Panc1 (cell line): ENCODE measurements at regions not wholly inside any gene's neighbourhood (a gene's known extent, or its start where the extent isn't known, plus 50 kb on each side); places are given as distances from the start of the nearest gene placed in this dataset.

Experiments used
- ATAC-seq: fragments of 200-7000 bp; cut with Tn5 transposase; 2 replicates; pipeline ENCODE4 v1.9.1; 2020; ENCODE audit warnings: mild to moderate bottlenecking, moderate library complexity
- BruUV-seq: library from RNA; stranded (reverse); fragments of 400-500 nt; replicated peaks from 2 replicates; lab custom pipeline; 2021; lab: Mats Ljungman, UMichigan
- CTCF ChIA-PET: fragments of 300-600 bp; sonication (Branson Sonifier 250); formaldehyde crosslinking; loops from one replicate; lab custom pipeline; 2022; ENCODE audit warnings: antibody characterized with exemption; lab: Charles Lee
- POLR2A ChIA-PET: fragments of 300-600 bp; sonication (Branson Sonifier 250); formaldehyde crosslinking; loops from one replicate; lab custom pipeline; 2022; ENCODE audit warnings: antibody characterized with exemption; lab: Charles Lee
- DNase-seq: peaks from one replicate; pipeline ENCODE4 v3.0.0-alpha.2; 2010; ENCODE audit warnings: low read depth, low spot score
- H3K27ac ChIP-seq: 2 replicates; pipeline ENCODE4 v1.5.1; 2011; ENCODE audit warnings: mild to moderate bottlenecking, low read length, inconsistent platforms
- H3K27me3 ChIP-seq: fragments of 200-500 bp; sonication (Bioruptor generic); 2 replicates; pipeline ENCODE4 v1.6.0; 2014; ENCODE audit warnings: low read length, inconsistent platforms; ENCODE audit not compliant: control insufficient read depth, insufficient read depth
- H3K36me3 ChIP-seq: fragments of 200-500 bp; sonication (Bioruptor generic); 2 replicates; pipeline ENCODE4 v1.5.1; 2014; ENCODE audit warnings: inconsistent platforms, mild to moderate bottlenecking, low read length, moderate library complexity; ENCODE audit not compliant: control insufficient read depth, insufficient read depth
- H3K4me1 ChIP-seq: 2 replicates; pipeline ENCODE4 v1.5.1; 2011; ENCODE audit warnings: inconsistent platforms, mild to moderate bottlenecking, low read length, moderate library complexity; ENCODE audit not compliant: control insufficient read depth, insufficient read depth
- H3K4me3 ChIP-seq, 2 experiments: 2 replicates each; pipeline ENCODE4 v1.5.1; 2011 to 2012; ENCODE audit warnings: low read depth in 2 of 2, low read length in 2 of 2, mild to moderate bottlenecking in 2 of 2, inconsistent platforms in 1 of 2, moderate library complexity in 1 of 2
- H3K9me3 ChIP-seq: fragments of 200-500 bp; sonication (Bioruptor generic); 2 replicates; pipeline ENCODE4 v1.5.1; 2014; ENCODE audit warnings: low read depth, mild to moderate bottlenecking, inconsistent platforms, low read length, moderate library complexity; ENCODE audit not compliant: control insufficient read depth, insufficient read depth
- POLR2AphosphoS5 ChIP-seq: IDR thresholded peaks from 2 replicates; pipeline ENCODE4 v1.6.1; 2012; ENCODE audit warnings: mild to moderate bottlenecking, low read depth, low read length, moderate library complexity
- SIN3A ChIP-seq: IDR thresholded peaks from 2 replicates; pipeline ENCODE4 v1.6.1; 2012; ENCODE audit warnings: low read depth, mild to moderate bottlenecking, low read length, moderate library complexity, borderline replicate concordance; ENCODE audit not compliant: insufficient read depth
- TCF7L2 ChIP-seq: IDR thresholded peaks from 2 replicates; pipeline ENCODE4 v1.6.1; 2011; ENCODE audit warnings: mild to moderate bottlenecking, low read depth, low read length, inconsistent platforms
- in situ Hi-C: cut with HindIII; loops from 2 replicates; pipeline ENCODE4 v1.10.0; 2016; ENCODE audit warnings: low sequenced_read_pairs, low pct_unique_long_range_greater_than_20kb
- intact Hi-C: fragments of 100-400 bp; cut with micrococcal nuclease; formaldehyde crosslinking; loops from one replicate; pipeline ENCODE4 v1.10.0; 2022; ENCODE audit not compliant: unreplicated experiment
- TF ChIP-seq, protein P1 (sequence below), 2 experiments: IDR thresholded peaks; 2 replicates each; pipeline ENCODE4 v1.6.1; 2011 to 2012; ENCODE audit warnings: low read depth in 2 of 2, control low read depth in 1 of 2, low read length in 1 of 2, mild to moderate bottlenecking in 1 of 2, moderate library complexity in 1 of 2; ENCODE audit not compliant: insufficient read depth in 1 of 2
- TF ChIP-seq, protein P2 (sequence below): fragments of 450-650 bp; IDR thresholded peaks from 2 replicates; pipeline ENCODE4 v1.5.1; 2017; ENCODE audit warnings: mild to moderate bottlenecking

DNA sequence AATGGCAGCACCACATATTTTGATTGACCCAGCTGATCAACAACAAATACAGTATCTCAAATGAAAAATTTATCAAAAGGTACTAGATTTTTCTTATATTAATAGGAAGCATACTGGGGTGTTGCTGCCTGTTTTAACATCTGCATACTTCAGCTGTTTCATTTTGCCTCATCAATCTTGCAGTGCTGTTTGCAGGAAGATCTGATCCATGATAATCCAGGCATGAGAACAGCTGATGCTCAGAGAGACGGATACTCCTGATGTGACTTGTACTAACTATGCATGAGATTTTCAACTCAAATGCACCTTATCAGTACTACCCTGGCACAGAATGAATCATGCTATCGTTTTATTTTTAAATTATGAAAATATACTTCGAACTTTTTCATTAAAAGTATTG lies 2136.8 kb downstream of the PCDH9 start:
- BruUV-seq: no TSS peak
- intact Hi-C loops (no loop called here), in situ Hi-C loops (no loop called here)
- no peak overlapping the region for H3K4me3 ChIP-seq
- DNase-seq (no peak), ATAC-seq (no peak)
- no peak overlapping the region for H3K27ac ChIP-seq
- H3K27me3 ChIP-seq: no peaks in the 10 kb centered on the region
- POLR2A ChIA-PET: no interaction called here
- CTCF ChIA-PET: no interaction called here
- TF ChIP-seq, protein P1, sequence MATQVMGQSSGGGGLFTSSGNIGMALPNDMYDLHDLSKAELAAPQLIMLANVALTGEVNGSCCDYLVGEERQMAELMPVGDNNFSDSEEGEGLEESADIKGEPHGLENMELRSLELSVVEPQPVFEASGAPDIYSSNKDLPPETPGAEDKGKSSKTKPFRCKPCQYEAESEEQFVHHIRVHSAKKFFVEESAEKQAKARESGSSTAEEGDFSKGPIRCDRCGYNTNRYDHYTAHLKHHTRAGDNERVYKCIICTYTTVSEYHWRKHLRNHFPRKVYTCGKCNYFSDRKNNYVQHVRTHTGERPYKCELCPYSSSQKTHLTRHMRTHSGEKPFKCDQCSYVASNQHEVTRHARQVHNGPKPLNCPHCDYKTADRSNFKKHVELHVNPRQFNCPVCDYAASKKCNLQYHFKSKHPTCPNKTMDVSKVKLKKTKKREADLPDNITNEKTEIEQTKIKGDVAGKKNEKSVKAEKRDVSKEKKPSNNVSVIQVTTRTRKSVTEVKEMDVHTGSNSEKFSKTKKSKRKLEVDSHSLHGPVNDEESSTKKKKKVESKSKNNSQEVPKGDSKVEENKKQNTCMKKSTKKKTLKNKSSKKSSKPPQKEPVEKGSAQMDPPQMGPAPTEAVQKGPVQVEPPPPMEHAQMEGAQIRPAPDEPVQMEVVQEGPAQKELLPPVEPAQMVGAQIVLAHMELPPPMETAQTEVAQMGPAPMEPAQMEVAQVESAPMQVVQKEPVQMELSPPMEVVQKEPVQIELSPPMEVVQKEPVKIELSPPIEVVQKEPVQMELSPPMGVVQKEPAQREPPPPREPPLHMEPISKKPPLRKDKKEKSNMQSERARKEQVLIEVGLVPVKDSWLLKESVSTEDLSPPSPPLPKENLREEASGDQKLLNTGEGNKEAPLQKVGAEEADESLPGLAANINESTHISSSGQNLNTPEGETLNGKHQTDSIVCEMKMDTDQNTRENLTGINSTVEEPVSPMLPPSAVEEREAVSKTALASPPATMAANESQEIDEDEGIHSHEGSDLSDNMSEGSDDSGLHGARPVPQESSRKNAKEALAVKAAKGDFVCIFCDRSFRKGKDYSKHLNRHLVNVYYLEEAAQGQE (IDR thresholded peaks at IDR 0.05; ENCODE audit: insufficient read depth in 1 of 2, low read depth in 2 of 2, low read length in 1 of 2): no peak
- TF ChIP-seq TCF7L2 (no peak), SIN3A (no peak), POLR2AphosphoS5 (no peak)
- TF ChIP-seq, protein P2, sequence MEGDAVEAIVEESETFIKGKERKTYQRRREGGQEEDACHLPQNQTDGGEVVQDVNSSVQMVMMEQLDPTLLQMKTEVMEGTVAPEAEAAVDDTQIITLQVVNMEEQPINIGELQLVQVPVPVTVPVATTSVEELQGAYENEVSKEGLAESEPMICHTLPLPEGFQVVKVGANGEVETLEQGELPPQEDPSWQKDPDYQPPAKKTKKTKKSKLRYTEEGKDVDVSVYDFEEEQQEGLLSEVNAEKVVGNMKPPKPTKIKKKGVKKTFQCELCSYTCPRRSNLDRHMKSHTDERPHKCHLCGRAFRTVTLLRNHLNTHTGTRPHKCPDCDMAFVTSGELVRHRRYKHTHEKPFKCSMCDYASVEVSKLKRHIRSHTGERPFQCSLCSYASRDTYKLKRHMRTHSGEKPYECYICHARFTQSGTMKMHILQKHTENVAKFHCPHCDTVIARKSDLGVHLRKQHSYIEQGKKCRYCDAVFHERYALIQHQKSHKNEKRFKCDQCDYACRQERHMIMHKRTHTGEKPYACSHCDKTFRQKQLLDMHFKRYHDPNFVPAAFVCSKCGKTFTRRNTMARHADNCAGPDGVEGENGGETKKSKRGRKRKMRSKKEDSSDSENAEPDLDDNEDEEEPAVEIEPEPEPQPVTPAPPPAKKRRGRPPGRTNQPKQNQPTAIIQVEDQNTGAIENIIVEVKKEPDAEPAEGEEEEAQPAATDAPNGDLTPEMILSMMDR: no peak
- H3K4me1 ChIP-seq: no peaks in the 10 kb centered on the region
- H3K36me3 ChIP-seq: no peaks in the 10 kb centered on the region; the same call in 1 of the 2 replicates
- H3K9me3 ChIP-seq: no peaks in the 10 kb centered on the region

DNA sequence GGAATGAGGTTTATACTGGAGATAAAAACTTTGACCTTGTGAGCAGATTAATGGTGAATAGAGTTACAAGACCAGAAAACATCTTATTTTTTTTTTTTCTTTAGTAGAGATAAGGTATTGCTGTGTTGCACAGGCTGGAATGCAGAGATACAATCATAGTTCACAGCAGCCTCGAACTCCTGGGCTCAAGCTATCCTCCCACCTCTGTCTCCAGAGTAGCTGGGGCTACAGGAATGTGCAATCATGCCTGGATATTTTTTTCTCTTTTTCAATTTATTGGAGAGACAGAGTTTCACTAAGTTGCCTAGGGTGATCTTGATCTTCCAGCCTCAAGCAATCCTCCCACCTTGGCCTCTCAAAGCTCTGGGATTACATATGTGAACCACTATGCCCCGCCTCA lies 2139.1 kb downstream of the PCDH9 start:
- Histone ChIP-seq H3K4me1 (no peaks in the 10 kb centered on the region), H3K4me3 (no peak overlapping the region), H3K27ac (no peak overlapping the region), H3K27me3 (no peaks in the 10 kb centered on the region), H3K36me3 (no peaks in the 10 kb centered on the region; the same call in 1 of the 2 replicates), H3K9me3 (no peaks in the 10 kb centered on the region)
- DNase-seq (no peak), ATAC-seq (no peak)
- ChIA-PET POLR2A (interaction anchor here (0.6 kb wide), 1 partner anchor 42 kb away, joined by 9 read pairs; no protein-coding TSS in a partner anchor), CTCF (no interaction called here)
- no TSS peak for BruUV-seq
- in situ Hi-C loops: no loop called here
- intact Hi-C loops: no loop called here
- TF ChIP-seq POLR2AphosphoS5: no peak
- TF ChIP-seq, protein P1 (IDR thresholded peaks at IDR 0.05; ENCODE audit: insufficient read depth in 1 of 2, low read depth in 2 of 2, low read length in 1 of 2): no peak
- TF ChIP-seq, protein P2: no peak
- TF ChIP-seq TCF7L2: no peak
- no peak for TF ChIP-seq SIN3A
